ENCODE measurements at regions not wholly inside any gene's neighbourhood (a gene's known extent, or its start where the extent isn't known, plus 50 kb on each side); places are given as distances from the start of the nearest gene placed in this dataset.

DNA sequence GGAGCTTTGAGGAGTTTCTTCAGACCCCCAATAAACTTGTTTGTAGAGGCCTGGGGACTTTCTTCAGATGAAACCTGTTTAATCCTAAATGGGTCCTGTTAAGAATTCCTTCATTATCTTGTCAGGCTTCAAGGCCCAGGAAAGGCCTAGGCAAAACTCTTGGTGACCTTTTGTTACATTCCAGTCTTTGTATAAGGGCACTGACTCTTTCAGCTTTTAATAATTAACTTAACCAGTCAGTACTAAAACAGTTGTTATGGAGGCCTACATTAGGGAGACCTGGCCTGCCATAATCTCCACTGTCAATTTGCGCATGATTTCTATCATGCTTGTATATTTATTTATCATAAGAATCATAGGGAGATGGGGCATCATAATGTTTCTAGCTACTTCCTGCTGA, 110.2 kb downstream of the FCRL5 start:
- TF ChIP-seq, protein P1, sequence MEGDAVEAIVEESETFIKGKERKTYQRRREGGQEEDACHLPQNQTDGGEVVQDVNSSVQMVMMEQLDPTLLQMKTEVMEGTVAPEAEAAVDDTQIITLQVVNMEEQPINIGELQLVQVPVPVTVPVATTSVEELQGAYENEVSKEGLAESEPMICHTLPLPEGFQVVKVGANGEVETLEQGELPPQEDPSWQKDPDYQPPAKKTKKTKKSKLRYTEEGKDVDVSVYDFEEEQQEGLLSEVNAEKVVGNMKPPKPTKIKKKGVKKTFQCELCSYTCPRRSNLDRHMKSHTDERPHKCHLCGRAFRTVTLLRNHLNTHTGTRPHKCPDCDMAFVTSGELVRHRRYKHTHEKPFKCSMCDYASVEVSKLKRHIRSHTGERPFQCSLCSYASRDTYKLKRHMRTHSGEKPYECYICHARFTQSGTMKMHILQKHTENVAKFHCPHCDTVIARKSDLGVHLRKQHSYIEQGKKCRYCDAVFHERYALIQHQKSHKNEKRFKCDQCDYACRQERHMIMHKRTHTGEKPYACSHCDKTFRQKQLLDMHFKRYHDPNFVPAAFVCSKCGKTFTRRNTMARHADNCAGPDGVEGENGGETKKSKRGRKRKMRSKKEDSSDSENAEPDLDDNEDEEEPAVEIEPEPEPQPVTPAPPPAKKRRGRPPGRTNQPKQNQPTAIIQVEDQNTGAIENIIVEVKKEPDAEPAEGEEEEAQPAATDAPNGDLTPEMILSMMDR (IDR thresholded peaks at IDR 0.05): no peak
- no peak for TF ChIP-seq ZFX (IDR thresholded peaks at IDR 0.05; ENCODE audit: borderline replicate concordance)

All from 22Rv1 (cell line).